ENCODE measurements at regions not wholly inside any gene's neighbourhood (a gene's known extent, or its start where the extent isn't known, plus 50 kb on each side); places are given as distances from the start of the nearest gene placed in this dataset.
"Not testable (repeated sequence)": the region's sequence is repeated elsewhere in the genome, so short reads cannot be mapped to it uniquely, and the experiment has no call there.

- DNase-seq (ENCODE audit: low spot score): not testable (repeated sequence)
Measured at GRCh38 chrX:115840729-115841409, 279.9 kb downstream of the PLS3 start.

GRCh38 chrX:115850986-115851385 lies 290.0 kb downstream of the PLS3 start:
- not testable (repeated sequence) for DNase-seq (ENCODE audit: low spot score)

GRCh38 chrX:115853260-115853659 lies 292.3 kb downstream of the PLS3 start:
- not testable (repeated sequence) for DNase-seq (ENCODE audit: low spot score)

GRCh38 chrX:115881170-115881569 lies 289.4 kb upstream of the AGTR2 start:
- DNase-seq (ENCODE audit: low spot score): not testable (repeated sequence)

- DNase-seq (ENCODE audit: low spot score): not testable (repeated sequence)
Measured at GRCh38 chrX:115884121-115884520, 286.4 kb upstream of the AGTR2 start.

- DNase-seq (ENCODE audit: low spot score): not testable (repeated sequence)
Measured at GRCh38 chrX:115888041-115888440, 282.5 kb upstream of the AGTR2 start.

GRCh38 chrX:115888519-115888918 lies 282.0 kb upstream of the AGTR2 start:
- not testable (repeated sequence) for DNase-seq (ENCODE audit: low spot score)

GRCh38 chrX:115889121-115889890 lies 281.2 kb upstream of the AGTR2 start:
- no peak for DNase-seq (ENCODE audit: low spot score)

GRCh38 chrX:115892056-115892708 lies 278.4 kb upstream of the AGTR2 start:
- no peak for DNase-seq (ENCODE audit: low spot score)

GRCh38 chrX:115892787-115893671 lies 277.5 kb upstream of the AGTR2 start:
- DNase-seq (ENCODE audit: low spot score): peak; percentile 54

GRCh38 chrX:115894087-115894486 lies 276.5 kb upstream of the AGTR2 start:
- DNase-seq (ENCODE audit: low spot score): peak; percentile 40

- DNase-seq (ENCODE audit: low spot score): no peak
Measured at GRCh38 chrX:115895678-115896329, 274.7 kb upstream of the AGTR2 start.

GRCh38 chrX:115896362-115896761 lies 274.2 kb upstream of the AGTR2 start:
- no peak for DNase-seq (ENCODE audit: low spot score)

- no peak for DNase-seq (ENCODE audit: low spot score)
Measured at GRCh38 chrX:115897956-115898355, 272.6 kb upstream of the AGTR2 start.

- DNase-seq (ENCODE audit: low spot score): no peak
Measured at GRCh38 chrX:115898382-115899001, 272.1 kb upstream of the AGTR2 start.

- DNase-seq (ENCODE audit: low spot score): no peak
Measured at GRCh38 chrX:115900425-115900824, 270.1 kb upstream of the AGTR2 start.

GRCh38 chrX:115901241-115901640 lies 269.3 kb upstream of the AGTR2 start:
- DNase-seq (ENCODE audit: low spot score): no peak

- no peak for DNase-seq (ENCODE audit: low spot score)
Measured at GRCh38 chrX:115902995-115903394, 267.5 kb upstream of the AGTR2 start.

- no peak for DNase-seq (ENCODE audit: low spot score)
Measured at GRCh38 chrX:115906276-115906675, 264.3 kb upstream of the AGTR2 start.

GRCh38 chrX:115906881-115907280 lies 263.7 kb upstream of the AGTR2 start:
- no peak for DNase-seq (ENCODE audit: low spot score)

- DNase-seq (ENCODE audit: low spot score): no peak
Measured at GRCh38 chrX:115909017-115909416, 261.5 kb upstream of the AGTR2 start.
